ENCODE measurements at regions not wholly inside any gene's neighbourhood (a gene's known extent, or its start where the extent isn't known, plus 50 kb on each side); places are given as distances from the start of the nearest gene placed in this dataset.
A peak's percentile ranks its signal among the peaks of the same experiment; 100 is the strongest.

- ATAC-seq, result no peak
- H3K9me3 Mint-ChIP-seq, result peaks cover 3% of the 10 kb centered on the region
- H3K27ac Mint-ChIP-seq, result no peak overlapping the region
- H3K27me3 Mint-ChIP-seq, result peaks cover 32% of the 10 kb centered on the region
- H3K36me3 Mint-ChIP-seq, result no peaks in the 10 kb centered on the region
- no peak overlapping the region for H3K4me3 Mint-ChIP-seq
- peaks cover 16% of the 10 kb centered on the region for H3K4me1 Mint-ChIP-seq
These were observed 90.5 kb upstream of the TTC34 start for GRCh38 chr1:2891923-2892448.

GRCh38 chr1:2893473-2894120 lies 92.1 kb upstream of the TTC34 start:
- peaks cover 4% of the 10 kb centered on the region for H3K4me1 Mint-ChIP-seq
- ATAC-seq, result no peak
- H3K27ac Mint-ChIP-seq, result no peak overlapping the region
- peaks cover 16% of the 10 kb centered on the region for H3K27me3 Mint-ChIP-seq
- peaks cover 3% of the 10 kb centered on the region for H3K9me3 Mint-ChIP-seq
- no peaks in the 10 kb centered on the region for H3K36me3 Mint-ChIP-seq
- no peak overlapping the region for H3K4me3 Mint-ChIP-seq

DNA sequence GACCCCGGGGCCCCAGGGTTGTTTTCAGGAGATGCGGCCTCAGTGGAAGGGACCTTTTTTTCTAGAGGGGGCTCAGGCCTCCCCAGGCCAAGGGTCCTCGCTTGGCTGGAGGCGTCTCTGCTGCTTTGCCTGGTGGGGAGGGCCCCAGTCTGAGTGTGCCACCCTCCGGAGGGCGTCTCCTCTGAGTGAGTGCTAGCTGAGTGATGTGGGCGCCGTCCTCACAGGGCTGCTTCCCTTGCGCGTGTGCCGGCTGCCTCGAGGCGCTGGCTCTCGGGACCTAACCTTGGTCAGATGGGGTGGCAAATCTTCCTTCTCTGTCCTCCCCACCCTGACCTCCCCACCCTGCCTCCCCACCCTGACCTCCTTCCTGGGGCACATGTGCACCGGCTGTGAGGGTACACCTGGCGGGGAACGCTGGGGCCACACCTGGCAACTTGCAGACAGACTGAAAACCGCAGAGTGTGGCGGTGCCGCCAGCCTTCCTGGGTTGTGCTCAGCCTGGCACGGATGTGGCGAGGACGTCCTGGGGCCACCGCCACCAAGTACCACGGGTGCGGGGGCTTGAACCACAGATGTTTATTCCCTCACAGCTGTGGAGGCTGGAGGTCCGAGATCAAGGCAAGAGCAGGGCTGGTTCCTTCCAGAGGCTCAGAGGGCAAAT lies 93.0 kb upstream of the TTC34 start:
- H3K4me1 Mint-ChIP-seq, result no peaks in the 10 kb centered on the region
- H3K27ac Mint-ChIP-seq, result no peak overlapping the region
- peaks cover 7% of the 10 kb centered on the region for H3K27me3 Mint-ChIP-seq
- no peaks in the 10 kb centered on the region for H3K36me3 Mint-ChIP-seq
- H3K4me3 Mint-ChIP-seq, result no peak overlapping the region
- ATAC-seq, result no peak
- H3K9me3 Mint-ChIP-seq, result peaks cover 3% of the 10 kb centered on the region

DNA sequence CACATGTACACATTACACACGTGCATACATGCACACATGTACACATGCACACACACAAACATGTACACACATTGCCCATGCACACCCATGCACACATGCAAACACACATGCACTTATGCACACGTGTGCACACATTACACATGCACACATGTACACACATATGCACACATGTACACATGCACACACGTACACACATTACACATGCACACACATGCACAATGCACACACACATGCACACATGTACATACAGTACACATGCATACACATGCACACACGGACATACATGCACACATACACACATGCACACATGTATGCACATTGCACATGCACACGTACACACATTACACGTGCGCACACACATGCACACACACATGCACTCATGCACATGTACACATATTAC lies 95.3 kb upstream of the TTC34 start:
- H3K4me1 Mint-ChIP-seq, result no peaks in the 10 kb centered on the region
- no peaks in the 10 kb centered on the region for H3K36me3 Mint-ChIP-seq
- H3K4me3 Mint-ChIP-seq, result no peak overlapping the region
- no peak overlapping the region for H3K27ac Mint-ChIP-seq
- H3K27me3 Mint-ChIP-seq, result peaks cover 5% of the 10 kb centered on the region
- ATAC-seq, result no peak
- H3K9me3 Mint-ChIP-seq, result peaks cover 3% of the 10 kb centered on the region

- no peaks in the 10 kb centered on the region for H3K4me1 Mint-ChIP-seq
- H3K27ac Mint-ChIP-seq, result no peak overlapping the region
- H3K36me3 Mint-ChIP-seq, result no peaks in the 10 kb centered on the region
- peaks cover 39% of the 10 kb centered on the region for H3K27me3 Mint-ChIP-seq
- no peak for ATAC-seq
- H3K9me3 Mint-ChIP-seq, result no peaks in the 10 kb centered on the region
- no peak overlapping the region for H3K4me3 Mint-ChIP-seq
These were observed 101.7 kb upstream of the TTC34 start for GRCh38 chr1:2903226-2903625.

DNA sequence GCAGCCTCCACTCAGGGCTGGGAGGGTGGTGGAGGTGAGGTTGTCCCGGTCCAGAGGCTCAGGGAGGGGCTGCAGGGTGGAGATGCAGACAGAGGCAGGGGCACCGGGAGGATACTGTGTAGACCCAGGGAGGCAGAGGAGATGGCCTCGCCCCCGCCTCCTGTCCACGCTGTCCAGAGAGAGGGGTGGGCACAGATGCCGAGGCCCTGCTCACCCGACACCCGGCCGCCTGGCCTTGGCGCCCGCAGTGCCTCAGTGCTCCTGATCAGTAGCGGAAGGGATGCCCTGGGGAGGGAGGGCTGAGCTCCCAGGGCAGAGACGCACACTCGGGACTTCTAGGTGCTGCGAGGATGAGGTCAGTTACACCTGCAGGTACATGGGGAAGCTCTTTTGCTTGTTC lies 102.7 kb upstream of the TTC34 start:
- no peaks in the 10 kb centered on the region for H3K36me3 Mint-ChIP-seq
- H3K9me3 Mint-ChIP-seq, result no peaks in the 10 kb centered on the region
- no peaks in the 10 kb centered on the region for H3K4me1 Mint-ChIP-seq
- no peak overlapping the region for H3K4me3 Mint-ChIP-seq
- peaks cover 39% of the 10 kb centered on the region for H3K27me3 Mint-ChIP-seq
- no peak for ATAC-seq
- H3K27ac Mint-ChIP-seq, result no peak overlapping the region

DNA sequence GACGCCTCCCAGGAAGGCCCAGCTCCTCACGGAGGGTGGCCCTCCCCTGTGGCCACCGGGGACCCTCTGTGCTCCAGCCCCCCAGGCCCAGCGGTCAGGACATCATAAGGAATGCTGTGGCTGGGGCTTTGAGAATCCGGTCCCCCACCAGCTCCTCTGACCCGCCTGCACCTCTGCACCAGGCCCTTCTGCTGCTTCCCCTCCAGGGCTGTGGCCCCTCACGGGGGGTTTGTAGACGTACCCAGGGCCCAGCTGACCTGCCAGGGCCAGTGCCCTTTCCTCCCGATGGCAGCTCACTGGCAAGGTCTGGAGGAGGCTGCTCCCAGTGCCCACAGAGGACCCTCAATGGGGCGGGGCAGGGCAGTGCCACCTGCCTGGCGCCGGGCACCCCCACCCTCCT lies 103.9 kb upstream of the TTC34 start:
- Mint-ChIP-seq H3K9me3 (no peaks in the 10 kb centered on the region), H3K36me3 (no peaks in the 10 kb centered on the region), H3K4me1 (no peaks in the 10 kb centered on the region), H3K4me3 (no peak overlapping the region), H3K27ac (no peak overlapping the region), H3K27me3 (peaks cover 39% of the 10 kb centered on the region)
- ATAC-seq, result no peak

DNA sequence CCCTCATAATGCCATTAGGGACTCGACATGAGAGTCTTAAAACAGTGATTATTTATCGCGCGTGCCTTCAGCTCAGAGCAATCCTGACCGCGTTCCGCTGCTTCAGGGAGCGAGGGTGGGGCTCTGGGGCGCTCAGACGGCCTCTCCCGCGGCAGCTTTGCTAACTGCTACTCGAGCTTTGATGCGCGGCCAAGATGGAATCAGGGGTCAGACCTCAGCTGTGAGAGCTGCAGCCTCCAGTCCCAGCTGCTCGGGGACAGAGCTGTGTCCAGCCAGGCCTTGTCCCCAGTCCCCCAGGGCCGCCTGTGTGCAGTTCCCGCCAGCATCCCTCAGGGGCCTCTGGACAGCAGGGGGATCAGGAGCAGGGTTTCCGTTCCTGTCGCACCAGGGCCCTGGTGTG lies 104.6 kb upstream of the TTC34 start:
- Mint-ChIP-seq H3K27me3 (peaks cover 39% of the 10 kb centered on the region), H3K4me3 (no peak overlapping the region), H3K36me3 (no peaks in the 10 kb centered on the region), H3K4me1 (no peaks in the 10 kb centered on the region), H3K9me3 (no peaks in the 10 kb centered on the region), H3K27ac (no peak overlapping the region)
- ATAC-seq, result no peak

DNA sequence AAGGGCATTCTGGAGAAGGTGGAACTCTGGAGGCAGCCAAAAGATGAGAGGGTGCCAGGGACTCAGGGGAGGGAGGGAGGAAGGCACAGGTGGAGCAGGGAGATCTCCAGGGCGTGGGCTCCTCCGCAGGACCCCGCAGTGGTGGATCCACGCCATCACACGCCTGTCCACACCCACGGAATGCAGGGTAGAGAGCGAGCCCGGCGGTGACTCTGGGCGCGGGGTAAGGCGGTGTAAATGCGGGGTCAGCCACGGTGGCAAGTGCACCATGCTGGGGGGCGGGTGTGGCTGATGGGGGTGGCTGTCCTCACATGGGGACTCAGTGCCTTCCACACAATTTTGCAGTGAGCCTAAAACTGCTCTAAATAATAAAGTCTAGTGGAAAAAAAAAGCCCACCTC lies 105.1 kb upstream of the TTC34 start:
- no peaks in the 10 kb centered on the region for H3K36me3 Mint-ChIP-seq
- H3K4me3 Mint-ChIP-seq, result no peak overlapping the region
- H3K4me1 Mint-ChIP-seq, result no peaks in the 10 kb centered on the region
- no peak for ATAC-seq
- no peaks in the 10 kb centered on the region for H3K9me3 Mint-ChIP-seq
- H3K27me3 Mint-ChIP-seq, result peaks cover 36% of the 10 kb centered on the region
- no peak overlapping the region for H3K27ac Mint-ChIP-seq

DNA sequence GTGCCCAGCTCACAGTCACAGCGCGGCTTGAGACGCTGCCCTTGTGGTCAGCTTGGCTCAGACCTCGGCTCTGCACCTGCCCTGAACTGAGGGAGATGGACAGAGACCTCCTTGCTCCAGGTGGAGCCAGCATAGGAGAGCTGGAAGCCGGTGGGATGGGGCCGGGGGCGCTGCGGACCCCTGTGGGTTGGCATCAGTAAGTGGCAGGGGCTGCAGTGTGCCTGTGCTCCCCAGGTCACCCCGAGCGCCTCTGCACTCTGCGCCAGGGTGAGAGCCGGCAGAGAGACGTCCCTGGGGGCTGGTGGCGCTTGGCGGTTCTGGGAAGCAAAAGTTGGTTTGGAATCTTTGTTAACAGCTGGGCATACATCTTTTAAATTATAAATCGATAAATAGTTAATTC lies 105.6 kb upstream of the TTC34 start:
- no peak overlapping the region for H3K4me3 Mint-ChIP-seq
- no peak for ATAC-seq
- H3K27me3 Mint-ChIP-seq, result peaks cover 32% of the 10 kb centered on the region
- no peaks in the 10 kb centered on the region for H3K4me1 Mint-ChIP-seq
- no peaks in the 10 kb centered on the region for H3K9me3 Mint-ChIP-seq
- no peaks in the 10 kb centered on the region for H3K36me3 Mint-ChIP-seq
- no peak overlapping the region for H3K27ac Mint-ChIP-seq

GRCh38 chr1:2908081-2908480 lies 106.6 kb upstream of the TTC34 start:
- H3K4me3 Mint-ChIP-seq, result no peak overlapping the region
- H3K27me3 Mint-ChIP-seq, result peaks cover 22% of the 10 kb centered on the region
- H3K36me3 Mint-ChIP-seq, result no peaks in the 10 kb centered on the region
- no peaks in the 10 kb centered on the region for H3K9me3 Mint-ChIP-seq
- H3K4me1 Mint-ChIP-seq, result no peaks in the 10 kb centered on the region
- no peak overlapping the region for H3K27ac Mint-ChIP-seq
- no peak for ATAC-seq

DNA sequence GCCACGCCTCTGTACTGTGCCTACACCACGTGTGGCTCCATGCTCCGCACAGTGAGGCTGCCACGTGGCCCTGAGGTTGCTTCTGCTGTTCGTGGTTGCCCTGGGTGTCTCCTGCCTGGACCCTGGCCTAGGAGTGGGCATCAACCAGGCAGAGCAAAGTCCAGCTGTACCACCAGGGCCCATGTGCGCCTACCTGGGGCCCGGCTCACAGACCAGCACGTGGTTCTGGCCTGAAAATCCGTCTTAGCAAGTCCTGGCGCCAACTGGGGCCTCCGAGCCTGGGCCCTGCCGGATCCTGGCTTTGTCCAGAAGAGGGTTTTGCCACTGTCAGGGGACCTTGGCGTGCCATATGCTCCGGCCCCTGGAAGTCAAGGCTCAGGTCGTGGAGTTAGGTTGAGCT lies 107.1 kb upstream of the TTC34 start:
- no peaks in the 10 kb centered on the region for H3K36me3 Mint-ChIP-seq
- H3K4me3 Mint-ChIP-seq, result no peak overlapping the region
- peaks cover 17% of the 10 kb centered on the region for H3K27me3 Mint-ChIP-seq
- no peaks in the 10 kb centered on the region for H3K9me3 Mint-ChIP-seq
- H3K27ac Mint-ChIP-seq, result no peak overlapping the region
- H3K4me1 Mint-ChIP-seq, result no peaks in the 10 kb centered on the region
- no peak for ATAC-seq

GRCh38 chr1:2909797-2910196 lies 108.3 kb upstream of the TTC34 start:
- H3K27me3 Mint-ChIP-seq, result peaks cover 8% of the 10 kb centered on the region
- H3K9me3 Mint-ChIP-seq, result no peaks in the 10 kb centered on the region
- peak; percentile 21 for ATAC-seq
- no peaks in the 10 kb centered on the region for H3K36me3 Mint-ChIP-seq
- no peak overlapping the region for H3K4me3 Mint-ChIP-seq
- H3K4me1 Mint-ChIP-seq, result no peaks in the 10 kb centered on the region
- no peak overlapping the region for H3K27ac Mint-ChIP-seq

DNA sequence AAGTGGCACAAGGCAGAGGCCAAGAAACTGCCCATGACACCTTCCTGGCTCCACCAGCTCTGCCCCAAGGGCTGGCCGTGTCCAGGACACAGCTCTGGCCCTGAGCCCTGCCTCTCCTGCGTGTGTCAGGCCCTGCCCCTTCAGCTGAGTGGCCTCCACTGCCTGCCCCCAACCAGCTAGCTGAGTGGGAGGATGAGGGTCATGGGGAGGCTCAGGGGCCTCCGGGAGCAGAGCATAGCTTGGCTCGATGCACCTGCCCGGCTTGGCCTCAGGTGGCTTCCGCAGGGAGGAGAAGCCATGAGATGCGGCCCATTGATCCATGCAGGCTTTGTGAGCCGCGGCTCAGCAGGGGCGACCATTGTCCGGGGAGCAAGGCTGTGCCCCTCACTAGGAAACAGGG lies 108.7 kb upstream of the TTC34 start:
- Mint-ChIP-seq H3K4me1 (no peaks in the 10 kb centered on the region), H3K4me3 (no peak overlapping the region), H3K9me3 (no peaks in the 10 kb centered on the region), H3K27me3 (peaks cover 8% of the 10 kb centered on the region), H3K27ac (no peak overlapping the region), H3K36me3 (no peaks in the 10 kb centered on the region)
- ATAC-seq, result no peak

- Mint-ChIP-seq H3K4me3 (no peak overlapping the region), H3K27ac (no peak overlapping the region), H3K4me1 (no peaks in the 10 kb centered on the region), H3K9me3 (peaks cover 8% of the 10 kb centered on the region), H3K27me3 (peaks cover 8% of the 10 kb centered on the region), H3K36me3 (no peaks in the 10 kb centered on the region)
- ATAC-seq, result no peak
These were observed 109.7 kb upstream of the ACTRT2 start for GRCh38 chr1:2911421-2912178.

Measured in stimulated activated memory B cell treated with anti-CD40 and anti-IgM and Interleukin-4, amounts not matched to agents 10 μg/mL and 1 μg/mL and 100 μg/mL, for 72 hours (primary cell).